ENCODE measurements at regions not wholly inside any gene's neighbourhood (a gene's known extent, or its start where the extent isn't known, plus 50 kb on each side); places are given as distances from the start of the nearest gene placed in this dataset.

- TF ChIP-seq, protein P1, sequence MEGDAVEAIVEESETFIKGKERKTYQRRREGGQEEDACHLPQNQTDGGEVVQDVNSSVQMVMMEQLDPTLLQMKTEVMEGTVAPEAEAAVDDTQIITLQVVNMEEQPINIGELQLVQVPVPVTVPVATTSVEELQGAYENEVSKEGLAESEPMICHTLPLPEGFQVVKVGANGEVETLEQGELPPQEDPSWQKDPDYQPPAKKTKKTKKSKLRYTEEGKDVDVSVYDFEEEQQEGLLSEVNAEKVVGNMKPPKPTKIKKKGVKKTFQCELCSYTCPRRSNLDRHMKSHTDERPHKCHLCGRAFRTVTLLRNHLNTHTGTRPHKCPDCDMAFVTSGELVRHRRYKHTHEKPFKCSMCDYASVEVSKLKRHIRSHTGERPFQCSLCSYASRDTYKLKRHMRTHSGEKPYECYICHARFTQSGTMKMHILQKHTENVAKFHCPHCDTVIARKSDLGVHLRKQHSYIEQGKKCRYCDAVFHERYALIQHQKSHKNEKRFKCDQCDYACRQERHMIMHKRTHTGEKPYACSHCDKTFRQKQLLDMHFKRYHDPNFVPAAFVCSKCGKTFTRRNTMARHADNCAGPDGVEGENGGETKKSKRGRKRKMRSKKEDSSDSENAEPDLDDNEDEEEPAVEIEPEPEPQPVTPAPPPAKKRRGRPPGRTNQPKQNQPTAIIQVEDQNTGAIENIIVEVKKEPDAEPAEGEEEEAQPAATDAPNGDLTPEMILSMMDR (optimal IDR thresholded peaks at IDR 0.05 in 1 of 3, IDR thresholded peaks at IDR 0.05 in 1 of 3, conservative IDR thresholded peaks at IDR 0.05 in 1 of 3; ENCODE audit: extremely low read depth in 1 of 3, insufficient read depth in 2 of 3, low read length in 3 of 3): no peak
- TF ChIP-seq EZH2 (IDR thresholded peaks at IDR 0.05; ENCODE audit: low read length): no peak
These were observed 173.4 kb upstream of the BMPER start for GRCh38 chr7:33731912-33732311.

Data from keratinocyte (primary cell).